ENCODE measurements at regions not wholly inside any gene's neighbourhood (a gene's known extent, or its start where the extent isn't known, plus 50 kb on each side); places are given as distances from the start of the nearest gene placed in this dataset.

DNA sequence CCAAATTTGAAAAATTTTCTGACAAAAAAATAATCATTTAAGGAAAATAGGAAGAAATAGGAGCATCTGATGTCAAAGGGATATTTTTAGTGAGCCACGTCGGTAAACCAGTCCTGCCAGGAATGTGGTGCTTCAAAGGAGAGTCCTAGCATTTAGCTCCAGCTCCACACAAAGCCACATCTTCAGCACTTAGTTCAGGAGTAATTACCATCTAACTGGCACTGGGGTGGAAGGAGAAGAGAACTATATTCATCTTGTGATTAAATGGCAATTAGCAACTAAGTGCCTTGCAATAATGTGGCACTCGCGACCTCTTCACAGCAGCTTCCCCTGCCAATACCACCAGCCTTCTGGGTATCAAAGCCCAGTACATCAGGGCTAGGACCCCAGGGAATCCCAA is 409.1 kb downstream of the SETD4 start:
- TF ChIP-seq GATA2 (IDR thresholded peaks at IDR 0.05; ENCODE audit: low read depth, low read length) (no peak), GATA3 (IDR thresholded peaks at IDR 0.05; ENCODE audit: low read depth, low read length) (no peak)

Data from SH-SY5Y (cell line).